HG02970 (cell line): ENCODE measurements at regions not wholly inside any gene's neighbourhood (a gene's known extent, or its start where the extent isn't known, plus 50 kb on each side); places are given as distances from the start of the nearest gene placed in this dataset.
"Not testable (repeated sequence)": the region's sequence is repeated elsewhere in the genome, so short reads cannot be mapped to it uniquely, and the experiment has no call there.

Experiments used
- ATAC-seq: cut with Tn5 transposase; IDR thresholded peaks from one replicate; pipeline ENCODE4 v1.9.1; 2021; ENCODE audit warnings: mild to moderate bottlenecking, moderate library complexity, moderate number of reproducible peaks; ENCODE audit not compliant: unreplicated experiment, low FRiP score

DNA sequence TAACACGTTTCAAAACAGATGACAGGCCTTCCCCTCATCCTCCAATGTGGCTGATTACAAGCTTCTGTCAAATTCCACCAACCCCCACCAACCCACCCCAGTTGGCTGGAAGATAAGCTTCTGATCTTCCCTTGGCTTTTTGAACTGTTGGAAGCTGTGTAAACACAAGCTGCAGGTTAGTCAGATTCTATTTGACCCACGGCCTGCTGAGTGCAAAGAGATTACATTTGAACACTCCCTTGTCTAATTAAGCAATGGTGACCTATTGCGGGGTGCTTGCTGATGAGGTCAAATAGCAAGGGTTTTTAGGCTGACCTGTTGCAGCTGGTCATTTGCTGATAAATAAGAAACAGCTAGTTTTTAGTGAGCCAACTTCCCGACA is 379.7 kb downstream of the BMP2 start:
- ATAC-seq = no peak

GRCh38 chr20:7151676-7152470 is 384.4 kb downstream of the BMP2 start:
- ATAC-seq = no peak

DNA sequence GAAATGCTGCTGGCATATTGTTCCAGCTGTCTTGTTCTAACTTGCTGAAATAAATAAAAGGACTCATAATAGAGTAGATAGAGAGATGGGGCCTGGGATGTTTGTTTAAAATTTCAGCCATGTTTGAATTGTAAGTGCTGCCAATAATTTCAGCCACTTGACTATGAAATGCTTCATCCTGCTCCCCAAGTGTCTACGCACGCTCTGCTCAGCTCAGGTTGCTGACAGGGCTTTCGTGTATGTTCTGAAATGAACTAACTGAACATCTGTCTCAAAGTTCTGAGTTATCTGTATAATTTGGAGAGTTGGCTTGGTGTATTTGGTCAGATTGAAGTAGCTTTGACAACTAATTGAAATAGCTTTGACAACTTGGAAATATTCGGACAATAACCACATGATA is 387.8 kb downstream of the BMP2 start:
- ATAC-seq = no peak

GRCh38 chr20:7155794-7156193 is 388.3 kb downstream of the BMP2 start:
- ATAC-seq = no peak

- no peak for ATAC-seq
Measured at GRCh38 chr20:7159903-7160302, 392.4 kb downstream of the BMP2 start.

- no peak for ATAC-seq
Measured at GRCh38 chr20:7161690-7162089, 394.2 kb downstream of the BMP2 start.

GRCh38 chr20:7171911-7172310 is 404.4 kb downstream of the BMP2 start:
- no peak for ATAC-seq

DNA sequence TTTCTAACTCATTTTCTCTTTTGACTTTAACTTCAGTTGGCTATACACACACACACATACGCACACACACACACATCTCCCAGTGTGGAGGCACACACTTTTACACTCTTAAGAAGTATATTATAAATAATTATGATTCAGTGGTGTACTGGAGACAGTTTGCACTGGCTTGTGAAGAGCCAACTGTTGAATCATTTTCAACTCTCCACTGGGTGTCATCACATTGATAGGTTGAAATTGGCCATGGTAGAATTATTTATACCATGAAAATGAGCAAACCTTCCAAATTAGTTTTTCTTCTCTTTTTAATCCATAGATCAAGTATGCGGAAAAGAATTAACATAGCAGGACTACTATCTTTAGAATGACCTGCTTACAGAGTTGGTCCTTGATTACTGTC is 407.1 kb downstream of the BMP2 start:
- ATAC-seq = no peak

GRCh38 chr20:7175827-7176226 is 408.3 kb downstream of the BMP2 start:
- not testable (repeated sequence) for ATAC-seq

GRCh38 chr20:7178004-7178403 is 410.5 kb downstream of the BMP2 start:
- ATAC-seq = no peak

DNA sequence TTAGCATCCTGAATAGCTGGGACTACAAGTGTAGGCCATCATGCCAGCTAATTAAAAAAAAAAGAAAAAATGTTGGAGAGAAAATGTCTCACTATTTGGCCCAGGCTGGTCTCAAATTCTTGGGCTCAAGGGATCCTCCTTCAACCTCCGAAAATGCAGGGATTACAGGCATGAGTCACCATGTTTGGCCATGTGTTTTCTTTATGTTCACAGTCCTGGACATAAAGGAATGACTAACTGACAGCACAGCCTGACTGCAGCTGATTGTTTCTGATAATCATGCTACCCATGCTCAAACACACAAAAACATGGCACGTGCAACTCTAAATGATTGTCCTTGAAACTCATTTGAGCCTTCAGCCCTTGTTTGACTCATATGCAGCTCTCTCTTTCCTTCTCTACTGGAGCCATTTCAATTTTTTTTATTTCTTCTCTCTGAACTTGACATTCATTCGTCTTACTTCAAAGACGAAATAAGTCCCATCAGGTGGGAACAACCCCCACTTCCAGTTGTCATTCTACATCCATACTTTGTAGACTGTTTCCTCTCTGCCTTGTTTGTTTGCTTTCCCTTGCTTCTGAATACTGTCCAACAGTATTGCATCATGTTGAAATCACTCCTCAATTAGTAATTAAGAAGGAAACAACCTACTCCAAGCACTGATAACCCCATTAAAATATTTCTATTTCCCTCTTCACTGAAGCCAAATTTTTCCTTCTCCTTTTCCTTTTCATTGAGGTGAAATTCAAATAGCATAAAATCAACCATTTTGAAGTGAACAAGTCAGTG is 413.0 kb downstream of the BMP2 start:
- ATAC-seq = no peak

DNA sequence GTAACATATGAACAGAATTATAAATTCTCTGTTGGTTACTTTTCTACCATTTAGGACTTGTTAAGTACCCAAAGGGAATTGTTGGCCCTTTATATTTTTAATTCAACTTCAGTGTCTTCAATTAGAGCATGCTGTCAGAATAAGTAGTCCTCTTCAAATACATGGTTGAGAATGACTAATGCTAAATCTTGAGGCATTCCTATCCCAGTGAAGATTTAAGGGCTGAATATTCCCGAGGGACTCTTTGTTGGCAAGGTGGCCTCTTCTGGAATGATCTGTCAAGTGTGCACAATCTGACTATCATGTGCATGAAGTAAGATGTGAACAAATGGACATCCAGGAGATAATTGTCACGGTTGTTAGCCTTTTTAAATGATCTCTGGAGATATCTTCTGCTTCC is 421.7 kb downstream of the BMP2 start:
- ATAC-seq = no peak

DNA sequence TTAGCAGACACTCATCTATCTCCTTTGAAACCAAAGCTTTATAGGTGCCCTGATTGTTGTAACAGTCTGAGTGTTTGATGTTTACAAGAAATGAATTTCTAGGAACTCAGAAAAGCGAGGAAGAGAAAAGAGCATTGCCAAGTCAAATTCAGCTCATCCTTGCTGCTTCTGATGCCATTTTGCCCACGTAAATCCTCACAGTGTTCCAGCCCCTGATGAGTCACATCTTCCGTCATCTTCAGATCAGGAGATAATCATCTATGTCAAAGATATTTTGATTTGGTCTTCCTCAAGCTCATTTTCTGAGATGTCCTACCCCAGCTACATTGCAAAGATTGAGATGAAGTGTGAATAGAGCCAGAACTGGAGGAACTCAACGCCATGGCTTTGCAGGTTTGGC is 426.2 kb downstream of the BMP2 start:
- ATAC-seq = no peak

DNA sequence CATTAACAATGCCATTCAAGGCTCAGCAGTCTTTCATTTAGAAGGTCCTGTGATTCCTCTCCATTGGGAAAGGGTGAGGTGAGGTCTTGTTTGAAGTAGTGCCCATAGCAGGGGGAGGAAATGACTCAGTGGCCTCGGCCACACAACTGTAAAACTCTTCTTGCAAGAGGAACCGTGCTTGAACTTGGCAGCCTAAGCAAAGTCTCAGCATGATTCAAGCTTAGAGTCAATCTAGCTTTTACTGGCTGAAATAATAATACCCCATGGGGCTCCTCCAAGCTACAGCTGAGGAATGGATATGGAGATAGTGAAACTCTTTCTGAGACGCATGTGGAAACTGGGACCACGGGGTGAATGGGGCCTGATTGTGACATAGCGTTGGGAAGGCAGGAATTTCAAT is 428.2 kb downstream of the BMP2 start:
- no peak for ATAC-seq

- no peak for ATAC-seq
Measured at GRCh38 chr20:7196481-7196880, 429.0 kb downstream of the BMP2 start.

DNA sequence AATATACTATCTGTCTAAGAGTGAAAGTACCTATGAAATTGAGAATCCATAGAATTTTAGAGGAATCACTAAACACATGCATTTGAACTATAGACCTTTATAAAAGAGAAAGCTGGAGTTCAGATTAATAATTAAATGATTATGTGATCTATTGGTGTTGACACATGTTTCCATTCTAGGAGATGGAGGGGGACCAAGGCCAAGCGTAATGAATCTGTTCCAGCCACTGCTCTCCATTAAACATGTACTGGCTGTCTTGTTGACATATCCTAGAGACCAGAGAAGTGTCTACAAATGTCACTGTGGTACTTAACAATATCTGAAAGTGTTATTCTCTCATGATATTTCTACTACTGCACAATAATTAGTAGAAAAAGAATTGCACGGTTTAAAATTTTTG is 432.4 kb downstream of the BMP2 start:
- ATAC-seq = no peak

DNA sequence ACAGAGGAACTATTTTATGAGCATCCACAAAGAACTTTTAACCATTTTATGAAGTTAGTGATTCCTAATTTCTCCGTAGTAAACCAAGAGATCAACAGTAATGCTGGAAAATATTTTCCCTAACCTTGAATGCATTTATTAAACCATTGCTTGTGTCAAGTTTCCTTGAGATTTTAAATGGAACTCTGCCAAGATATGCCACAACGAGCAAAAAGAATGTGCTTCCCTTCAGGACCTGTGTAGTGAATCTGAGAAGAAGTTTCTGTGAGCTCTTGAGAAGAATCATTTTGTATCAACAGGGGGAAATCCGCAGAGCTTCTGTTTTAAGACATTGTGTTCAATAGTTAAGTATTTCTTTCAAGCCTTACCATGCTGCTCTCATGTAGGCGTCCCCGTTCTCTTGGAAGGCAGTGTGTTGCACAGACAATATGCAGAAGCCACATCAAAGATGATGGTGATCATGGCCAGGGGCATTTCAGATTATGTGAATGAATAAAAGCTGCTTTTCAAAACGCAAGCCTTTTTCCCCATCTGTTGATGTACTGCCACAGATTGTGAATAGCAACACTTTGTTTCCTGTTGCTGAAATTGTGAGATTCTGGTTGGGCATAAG is 439.8 kb downstream of the BMP2 start:
- no peak for ATAC-seq

DNA sequence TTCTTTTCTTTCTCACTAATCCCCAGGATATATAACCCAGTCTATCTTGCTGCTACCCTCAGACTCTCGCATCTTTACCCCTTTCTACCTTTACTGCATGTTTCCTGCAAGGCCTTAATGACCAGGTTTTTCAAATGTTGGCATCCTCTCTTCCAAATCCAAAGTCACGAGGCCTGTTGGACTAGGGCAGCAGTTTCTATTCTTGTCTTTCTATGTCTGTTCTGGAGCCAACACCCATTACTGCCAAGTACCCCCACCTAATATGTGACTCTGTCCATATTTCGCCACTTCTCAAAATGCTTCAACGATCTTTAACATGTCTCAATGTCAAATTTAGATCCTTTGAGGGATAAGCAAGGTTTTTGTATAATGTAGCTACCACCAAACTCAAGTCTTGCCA is 443.4 kb downstream of the BMP2 start:
- no peak for ATAC-seq

GRCh38 chr20:7214081-7214740 is 446.7 kb downstream of the BMP2 start:
- ATAC-seq = no peak

GRCh38 chr20:7217606-7218005 is 450.1 kb downstream of the BMP2 start:
- ATAC-seq = no peak

DNA sequence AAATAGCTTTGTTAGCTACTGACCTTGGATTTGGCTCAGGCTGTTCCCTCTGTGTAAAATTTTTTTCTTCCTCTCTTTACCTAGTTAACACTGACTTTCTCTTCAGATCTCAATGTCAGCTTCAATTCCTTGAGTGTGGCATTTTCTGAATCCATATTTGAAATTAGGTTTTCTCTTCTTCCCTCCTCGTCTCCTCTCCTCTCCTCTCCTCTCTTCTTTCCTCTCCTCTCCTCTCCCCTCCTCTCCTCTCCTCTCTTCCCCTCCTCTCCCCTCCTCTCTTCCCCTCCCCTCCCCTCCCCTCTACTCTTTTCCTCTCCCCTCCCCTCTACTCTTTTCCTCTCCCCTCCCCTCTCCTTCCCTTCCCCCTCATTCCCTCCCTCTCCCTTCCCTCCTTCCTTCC is 453.3 kb downstream of the BMP2 start:
- no peak for ATAC-seq
